HL-60 (cell line): ENCODE measurements at regions not wholly inside any gene's neighbourhood (a gene's known extent, or its start where the extent isn't known, plus 50 kb on each side); places are given as distances from the start of the nearest gene placed in this dataset.

ENCODE experiments used
- DNase-seq, 2 experiments: peaks; one replicate each; pipeline ENCODE4 v3.0.0-alpha.2; 2010 to 2020; ENCODE audit warnings: low read depth in 1 of 2, low spot score in 1 of 2
- H3K27ac ChIP-seq: fragments of 250-450 bp; sonication (Bioruptor Pico); replicated peaks from 2 replicates; pipeline ENCODE4 v1.5.1; 2020; ENCODE audit warnings: mild to moderate bottlenecking, moderate library complexity
- H3K27me3 ChIP-seq: fragments of 250-450 bp; sonication (Bioruptor Pico); 2 replicates; pipeline ENCODE4 v1.5.1; 2021; ENCODE audit warnings: mild to moderate bottlenecking, moderate library complexity; ENCODE audit not compliant: insufficient read depth, poor library complexity, severe bottlenecking
- H3K4me3 ChIP-seq: replicated peaks from 2 replicates; pipeline ENCODE4 v1.5.1; 2011; ENCODE audit warnings: mild to moderate bottlenecking, control low read depth, low read length; ENCODE audit not compliant: insufficient read depth
- GABPA ChIP-seq: IDR thresholded peaks from 2 replicates; pipeline ENCODE4 v1.6.1; 2012; ENCODE audit warnings: low read depth
- POLR2AphosphoS5 ChIP-seq: IDR thresholded peaks from 2 replicates; pipeline ENCODE4 v1.6.1; 2012; ENCODE audit warnings: low read depth
- REST ChIP-seq: IDR thresholded peaks from 2 replicates; pipeline ENCODE4 v1.6.1; 2012; ENCODE audit warnings: low read depth; ENCODE audit not compliant: insufficient replicate concordance
- SPI1 ChIP-seq: IDR thresholded peaks from 2 replicates; pipeline ENCODE4 v1.6.1; 2012; ENCODE audit warnings: low read depth, mild to moderate bottlenecking, borderline replicate concordance
- TF ChIP-seq, protein P1 (sequence below): IDR thresholded peaks from one replicate; pipeline ENCODE4 v1.5.1; 2011; ENCODE audit warnings: low read length, control low read depth, inconsistent platforms; ENCODE audit not compliant: insufficient read depth

DNA sequence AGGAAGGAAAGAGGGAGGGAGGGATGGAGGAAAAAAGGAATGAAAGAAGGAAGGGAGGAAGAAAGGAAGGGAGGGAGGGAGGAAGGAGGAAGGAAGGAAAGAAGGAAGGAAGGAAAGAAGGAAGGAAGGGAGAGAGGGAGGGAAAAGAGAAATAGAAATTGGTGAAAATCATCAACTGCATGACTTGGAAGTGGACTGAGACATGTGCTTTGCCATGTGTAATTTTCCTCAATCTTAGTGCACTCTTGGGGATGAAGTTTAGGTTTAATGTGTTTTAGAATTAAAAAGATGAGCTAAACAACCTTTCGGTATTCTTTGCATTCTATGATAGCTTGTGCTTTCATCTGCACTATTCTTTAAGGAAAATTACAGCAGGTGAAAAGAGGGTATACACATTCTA lies 320.1 kb upstream of the GALNT5 start:
- H3K27me3 ChIP-seq, result no peaks in the 10 kb centered on the region
- no peak overlapping the region for H3K27ac ChIP-seq
- no peak overlapping the region for H3K4me3 ChIP-seq
- TF ChIP-seq SPI1, result no peak
- TF ChIP-seq, protein P1, sequence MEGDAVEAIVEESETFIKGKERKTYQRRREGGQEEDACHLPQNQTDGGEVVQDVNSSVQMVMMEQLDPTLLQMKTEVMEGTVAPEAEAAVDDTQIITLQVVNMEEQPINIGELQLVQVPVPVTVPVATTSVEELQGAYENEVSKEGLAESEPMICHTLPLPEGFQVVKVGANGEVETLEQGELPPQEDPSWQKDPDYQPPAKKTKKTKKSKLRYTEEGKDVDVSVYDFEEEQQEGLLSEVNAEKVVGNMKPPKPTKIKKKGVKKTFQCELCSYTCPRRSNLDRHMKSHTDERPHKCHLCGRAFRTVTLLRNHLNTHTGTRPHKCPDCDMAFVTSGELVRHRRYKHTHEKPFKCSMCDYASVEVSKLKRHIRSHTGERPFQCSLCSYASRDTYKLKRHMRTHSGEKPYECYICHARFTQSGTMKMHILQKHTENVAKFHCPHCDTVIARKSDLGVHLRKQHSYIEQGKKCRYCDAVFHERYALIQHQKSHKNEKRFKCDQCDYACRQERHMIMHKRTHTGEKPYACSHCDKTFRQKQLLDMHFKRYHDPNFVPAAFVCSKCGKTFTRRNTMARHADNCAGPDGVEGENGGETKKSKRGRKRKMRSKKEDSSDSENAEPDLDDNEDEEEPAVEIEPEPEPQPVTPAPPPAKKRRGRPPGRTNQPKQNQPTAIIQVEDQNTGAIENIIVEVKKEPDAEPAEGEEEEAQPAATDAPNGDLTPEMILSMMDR, result no peak
- no peak for TF ChIP-seq POLR2AphosphoS5
- no peak for TF ChIP-seq GABPA
- no peak for TF ChIP-seq REST
- no peak for DNase-seq

GRCh38 chr2:156944871-156945270 lies 312.6 kb upstream of the GALNT5 start:
- TF ChIP-seq, protein P1, result no peak
- TF ChIP-seq REST (no peak), POLR2AphosphoS5 (no peak), GABPA (no peak), SPI1 (no peak)
- Histone ChIP-seq H3K27me3 (no peaks in the 10 kb centered on the region), H3K27ac (no peak overlapping the region), H3K4me3 (no peak overlapping the region)
- DNase-seq, result no peak

DNA sequence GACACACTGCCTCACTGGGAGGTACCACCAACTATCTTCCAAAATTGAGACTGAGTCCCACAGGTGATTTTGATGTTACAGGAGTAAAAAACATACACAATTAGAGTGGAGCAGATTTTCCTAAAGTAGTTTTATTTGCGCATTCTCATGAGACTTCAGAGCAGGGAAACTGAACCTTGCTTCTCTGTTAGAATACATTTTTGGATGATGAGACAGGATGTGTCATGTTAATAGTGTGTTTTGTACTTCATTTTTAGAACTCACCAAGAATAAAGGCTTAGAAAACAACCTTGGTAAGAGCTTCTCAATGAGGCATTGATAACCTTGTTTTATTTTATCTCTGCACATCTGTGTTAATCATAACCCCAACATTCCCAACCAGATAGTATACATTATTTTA lies 310.2 kb upstream of the GALNT5 start:
- DNase-seq, result no peak
- H3K27ac ChIP-seq, result no peak overlapping the region
- no peaks in the 10 kb centered on the region for H3K27me3 ChIP-seq
- TF ChIP-seq, protein P1, result no peak
- TF ChIP-seq GABPA (no peak), POLR2AphosphoS5 (no peak), REST (no peak), SPI1 (no peak)
- no peak overlapping the region for H3K4me3 ChIP-seq
